ENCODE measurements at regions not wholly inside any gene's neighbourhood (a gene's known extent, or its start where the extent isn't known, plus 50 kb on each side); places are given as distances from the start of the nearest gene placed in this dataset.

GRCh38 chr16:76081967-76082366 is 195.2 kb upstream of the CNTNAP4 start (continued):
- TF ChIP-seq NR3C1 (IDR thresholded peaks at IDR 0.05), result no peak
- TF ChIP-seq ZC3H11A (IDR thresholded peaks at IDR 0.05), result no peak

- no peak for DNase-seq (ENCODE audit: low read depth in 1 of 2, low spot score in 1 of 2)
- no peak for FAIRE-seq
- H3K4me1 ChIP-seq, result no peaks in the 10 kb centered on the region
- ChIA-PET CTCF (no interaction called here), POLR2A (no interaction called here)
- TF ChIP-seq POLR2A (IDR thresholded peaks at IDR 0.05; ENCODE audit: low read length), result no peak
- ATAC-seq, result no peak
- H3K4me3 ChIP-seq, result no peak overlapping the region
- H3K27ac ChIP-seq, result no peak overlapping the region
- H3K9me3 ChIP-seq, result no peaks in the 10 kb centered on the region; the same call in 2 of the 3 replicates
- H3K4me2 ChIP-seq, result no peak overlapping the region
- WGBS (ENCODE audit: missing lambda C conversion rate), result 25% methylated on average over 6 of the region's 6 CpGs
Measured at GRCh38 chr16:76106647-76107046, 170.6 kb upstream of the CNTNAP4 start.

- H3K4me1 ChIP-seq, result no peaks in the 10 kb centered on the region
- H3K9me3 ChIP-seq, result no peaks in the 10 kb centered on the region; the same call in 2 of the 3 replicates
- 0% methylated on average over 1 of the region's 1 CpG for WGBS (ENCODE audit: missing lambda C conversion rate)
- no peak for TF ChIP-seq MAX (IDR thresholded peaks at IDR 0.05)
- no peak for TF ChIP-seq ZFP36 (IDR thresholded peaks at IDR 0.05; ENCODE audit: borderline replicate concordance, partially characterized antibody)
- TF ChIP-seq ELK1 (IDR thresholded peaks at IDR 0.05; ENCODE audit: low read depth, low read length), result no peak
- TF ChIP-seq REST (IDR thresholded peaks at IDR 0.05), result no peak
- TF ChIP-seq USF2 (IDR thresholded peaks at IDR 0.05), result no peak
- TF ChIP-seq JUNB (IDR thresholded peaks at IDR 0.05), result no peak
- no peak for TF ChIP-seq HOXB5 (CRISPR knock-in tag; IDR thresholded peaks at IDR 0.05)
- no peak for TF ChIP-seq CBX2 (IDR thresholded peaks at IDR 0.05; ENCODE audit: borderline replicate concordance, low read depth)
- no peak for TF ChIP-seq FOSL2 (IDR thresholded peaks at IDR 0.05)
- no peak for TF ChIP-seq FOSL2 (CRISPR knock-in tag; IDR thresholded peaks at IDR 0.05)
- TF ChIP-seq SREBF2 (IDR thresholded peaks at IDR 0.05), result no peak
- no peak for TF ChIP-seq NFE2L2 (conservative IDR thresholded peaks at IDR 0.05; ENCODE audit: low read length)
- no peak for TF ChIP-seq NPAS2 (CRISPR knock-in tag; IDR thresholded peaks at IDR 0.05; ENCODE audit: borderline replicate concordance)
- ATAC-seq (no peak), FAIRE-seq (no peak), DNase-seq (ENCODE audit: low read depth in 1 of 2, low spot score in 1 of 2) (no peak)
- ChIA-PET CTCF (no interaction called here), POLR2A (no interaction called here)
- H3K4me2 ChIP-seq, result no peak overlapping the region
- H3K27ac ChIP-seq, result no peak overlapping the region
- no peak overlapping the region for H3K4me3 ChIP-seq
Measured at GRCh38 chr16:76108460-76108859, 168.7 kb upstream of the CNTNAP4 start.

GRCh38 chr16:76114681-76115080 is 162.5 kb upstream of the CNTNAP4 start:
- H3K9me3 ChIP-seq, result no peaks in the 10 kb centered on the region; the same call in 2 of the 3 replicates
- FAIRE-seq, result no peak
- no peak overlapping the region for H3K27ac ChIP-seq
- no peak overlapping the region for H3K4me3 ChIP-seq
- WGBS (ENCODE audit: missing lambda C conversion rate), result 52% methylated on average over 3 of the region's 3 CpGs
- no peak for DNase-seq (ENCODE audit: low read depth in 1 of 2, low spot score in 1 of 2)
- no peaks in the 10 kb centered on the region for H3K4me1 ChIP-seq
- ChIA-PET CTCF (no interaction called here), POLR2A (no interaction called here)
- no peak for ATAC-seq
- H3K4me2 ChIP-seq, result no peak overlapping the region
- TF ChIP-seq EP300 (IDR thresholded peaks at IDR 0.05), result no peak
- TF ChIP-seq HES2 (IDR thresholded peaks at IDR 0.05), result no peak
- TF ChIP-seq RARB (CRISPR knock-in tag; IDR thresholded peaks at IDR 0.05), result no peak
- TF ChIP-seq SREBF2 (IDR thresholded peaks at IDR 0.05), result no peak
- TF ChIP-seq RFX5 (IDR thresholded peaks at IDR 0.05), result no peak
- TF ChIP-seq E2F6 (IDR thresholded peaks at IDR 0.05; ENCODE audit: borderline replicate concordance, low read depth), result no peak
- TF ChIP-seq NPAS2 (CRISPR knock-in tag; IDR thresholded peaks at IDR 0.05; ENCODE audit: borderline replicate concordance), result no peak
- no peak for TF ChIP-seq RNF2 (IDR thresholded peaks at IDR 0.05; ENCODE audit: borderline replicate concordance, low read depth)
- TF ChIP-seq CBX2 (IDR thresholded peaks at IDR 0.05; ENCODE audit: borderline replicate concordance, low read depth), result no peak
- no peak for TF ChIP-seq HMGXB4 (CRISPR knock-in tag; IDR thresholded peaks at IDR 0.05; ENCODE audit: borderline replicate concordance)
- TF ChIP-seq MYC (IDR thresholded peaks at IDR 0.05; ENCODE audit: borderline replicate concordance, low read length), result no peak
- TF ChIP-seq FOSL2 (IDR thresholded peaks at IDR 0.05), result no peak
- TF ChIP-seq FOSL2 (CRISPR knock-in tag; IDR thresholded peaks at IDR 0.05), result no peak
- TF ChIP-seq FOXS1 (CRISPR knock-in tag; IDR thresholded peaks at IDR 0.05), result no peak
